HL-60 (cell line): ENCODE measurements at regions not wholly inside any gene's neighbourhood (a gene's known extent, or its start where the extent isn't known, plus 50 kb on each side); places are given as distances from the start of the nearest gene placed in this dataset.

Experiments used
- POLR2AphosphoS5 ChIP-seq: IDR thresholded peaks from 2 replicates; pipeline ENCODE4 v1.6.1; 2012; ENCODE audit warnings: low read depth
- TF ChIP-seq, protein P1 (sequence below): IDR thresholded peaks from 2 replicates; pipeline ENCODE4 v1.6.1; 2012; ENCODE audit warnings: low read depth; ENCODE audit not compliant: insufficient replicate concordance
- TF ChIP-seq, protein P2 (sequence below): IDR thresholded peaks from one replicate; pipeline ENCODE4 v1.5.1; 2011; ENCODE audit warnings: low read length, control low read depth, inconsistent platforms; ENCODE audit not compliant: insufficient read depth

GRCh38 chr7:67423065-67423464 lies 426.4 kb downstream of the TYW1 start:
- TF ChIP-seq, protein P1, sequence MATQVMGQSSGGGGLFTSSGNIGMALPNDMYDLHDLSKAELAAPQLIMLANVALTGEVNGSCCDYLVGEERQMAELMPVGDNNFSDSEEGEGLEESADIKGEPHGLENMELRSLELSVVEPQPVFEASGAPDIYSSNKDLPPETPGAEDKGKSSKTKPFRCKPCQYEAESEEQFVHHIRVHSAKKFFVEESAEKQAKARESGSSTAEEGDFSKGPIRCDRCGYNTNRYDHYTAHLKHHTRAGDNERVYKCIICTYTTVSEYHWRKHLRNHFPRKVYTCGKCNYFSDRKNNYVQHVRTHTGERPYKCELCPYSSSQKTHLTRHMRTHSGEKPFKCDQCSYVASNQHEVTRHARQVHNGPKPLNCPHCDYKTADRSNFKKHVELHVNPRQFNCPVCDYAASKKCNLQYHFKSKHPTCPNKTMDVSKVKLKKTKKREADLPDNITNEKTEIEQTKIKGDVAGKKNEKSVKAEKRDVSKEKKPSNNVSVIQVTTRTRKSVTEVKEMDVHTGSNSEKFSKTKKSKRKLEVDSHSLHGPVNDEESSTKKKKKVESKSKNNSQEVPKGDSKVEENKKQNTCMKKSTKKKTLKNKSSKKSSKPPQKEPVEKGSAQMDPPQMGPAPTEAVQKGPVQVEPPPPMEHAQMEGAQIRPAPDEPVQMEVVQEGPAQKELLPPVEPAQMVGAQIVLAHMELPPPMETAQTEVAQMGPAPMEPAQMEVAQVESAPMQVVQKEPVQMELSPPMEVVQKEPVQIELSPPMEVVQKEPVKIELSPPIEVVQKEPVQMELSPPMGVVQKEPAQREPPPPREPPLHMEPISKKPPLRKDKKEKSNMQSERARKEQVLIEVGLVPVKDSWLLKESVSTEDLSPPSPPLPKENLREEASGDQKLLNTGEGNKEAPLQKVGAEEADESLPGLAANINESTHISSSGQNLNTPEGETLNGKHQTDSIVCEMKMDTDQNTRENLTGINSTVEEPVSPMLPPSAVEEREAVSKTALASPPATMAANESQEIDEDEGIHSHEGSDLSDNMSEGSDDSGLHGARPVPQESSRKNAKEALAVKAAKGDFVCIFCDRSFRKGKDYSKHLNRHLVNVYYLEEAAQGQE, result no peak
- TF ChIP-seq, protein P2, sequence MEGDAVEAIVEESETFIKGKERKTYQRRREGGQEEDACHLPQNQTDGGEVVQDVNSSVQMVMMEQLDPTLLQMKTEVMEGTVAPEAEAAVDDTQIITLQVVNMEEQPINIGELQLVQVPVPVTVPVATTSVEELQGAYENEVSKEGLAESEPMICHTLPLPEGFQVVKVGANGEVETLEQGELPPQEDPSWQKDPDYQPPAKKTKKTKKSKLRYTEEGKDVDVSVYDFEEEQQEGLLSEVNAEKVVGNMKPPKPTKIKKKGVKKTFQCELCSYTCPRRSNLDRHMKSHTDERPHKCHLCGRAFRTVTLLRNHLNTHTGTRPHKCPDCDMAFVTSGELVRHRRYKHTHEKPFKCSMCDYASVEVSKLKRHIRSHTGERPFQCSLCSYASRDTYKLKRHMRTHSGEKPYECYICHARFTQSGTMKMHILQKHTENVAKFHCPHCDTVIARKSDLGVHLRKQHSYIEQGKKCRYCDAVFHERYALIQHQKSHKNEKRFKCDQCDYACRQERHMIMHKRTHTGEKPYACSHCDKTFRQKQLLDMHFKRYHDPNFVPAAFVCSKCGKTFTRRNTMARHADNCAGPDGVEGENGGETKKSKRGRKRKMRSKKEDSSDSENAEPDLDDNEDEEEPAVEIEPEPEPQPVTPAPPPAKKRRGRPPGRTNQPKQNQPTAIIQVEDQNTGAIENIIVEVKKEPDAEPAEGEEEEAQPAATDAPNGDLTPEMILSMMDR, result no peak
- TF ChIP-seq POLR2AphosphoS5, result no peak
